NCI-H524 treated with DMSO at 0.1 percent for 48 hours (cell line): ENCODE measurements at regions not wholly inside any gene's neighbourhood (a gene's known extent, or its start where the extent isn't known, plus 50 kb on each side); places are given as distances from the start of the nearest gene placed in this dataset.
A peak's percentile ranks its signal among the peaks of the same experiment; 100 is the strongest.
"Not testable (repeated sequence)": the region's sequence is repeated elsewhere in the genome, so short reads cannot be mapped to it uniquely, and the experiment has no call there.

ENCODE experiments used
- DNase-seq: peaks from one replicate; lab custom pipeline; 2025; lab: John Stamatoyannopoulos, UW

DNA sequence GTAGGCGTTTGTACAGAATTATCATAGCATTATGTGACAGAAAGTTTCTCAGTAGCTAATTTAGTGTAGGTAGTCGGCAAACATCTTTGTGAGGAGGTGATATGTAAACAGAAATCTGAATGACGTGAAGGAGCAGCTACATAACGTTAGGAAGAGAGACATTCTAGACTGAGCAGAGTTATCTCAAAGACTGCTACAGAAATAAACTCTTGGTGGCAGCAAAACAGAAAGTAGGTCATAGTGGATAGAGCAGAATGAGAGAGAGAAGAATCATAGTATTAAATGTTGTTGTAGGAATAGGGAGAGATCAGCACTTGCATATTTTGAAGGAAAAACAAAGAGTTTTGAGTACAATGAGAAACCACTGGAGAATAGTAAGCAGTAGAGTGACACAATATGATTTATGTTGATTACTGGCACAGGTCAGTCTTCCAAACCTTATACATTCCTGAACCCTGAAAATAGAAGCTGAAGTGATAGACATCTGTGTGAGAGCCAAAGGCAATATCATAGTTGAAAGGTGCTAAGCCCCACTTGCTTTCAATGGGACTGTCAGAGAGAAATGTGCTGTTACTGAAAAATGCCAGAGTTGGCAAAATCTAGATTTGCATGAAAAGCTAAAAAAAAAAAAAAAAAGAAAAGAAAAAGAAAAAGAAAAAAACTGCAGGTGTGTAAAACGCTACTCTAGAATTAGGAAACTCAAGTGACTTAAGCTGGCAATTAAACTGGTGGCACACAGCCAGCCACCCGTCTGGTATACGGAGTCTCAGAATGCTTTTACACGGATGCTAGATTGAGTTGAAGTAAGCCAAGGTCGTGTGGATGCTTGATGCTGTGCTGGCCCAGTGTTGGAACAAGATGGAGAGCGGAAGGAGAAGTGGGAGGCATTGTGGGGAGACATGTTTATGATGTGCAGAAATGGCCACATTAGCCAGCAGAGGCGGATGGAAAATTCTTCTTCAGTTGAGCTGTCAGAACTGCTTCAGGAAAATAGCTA is 750.2 kb upstream of the HS3ST1 start:
- DNase-seq = peak; percentile 3

DNA sequence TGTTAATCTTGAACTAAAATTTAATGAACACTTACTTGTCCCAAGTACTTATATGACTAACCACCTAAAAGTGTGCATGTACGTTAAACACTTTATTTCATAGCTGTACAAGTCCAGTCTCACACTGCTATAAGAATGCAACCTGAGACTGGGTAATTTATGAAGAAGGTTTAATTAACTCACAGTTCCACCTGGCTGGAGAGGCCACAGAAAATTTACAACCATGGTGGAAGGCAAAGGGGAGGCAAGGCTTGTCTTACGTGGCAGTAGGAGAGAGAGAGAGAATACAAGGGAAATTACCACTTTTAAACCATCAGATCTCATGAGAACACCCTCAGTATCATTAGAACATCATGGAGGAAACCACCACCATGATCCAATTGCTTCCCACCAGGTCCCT is 748.7 kb upstream of the HS3ST1 start:
- no peak for DNase-seq

DNA sequence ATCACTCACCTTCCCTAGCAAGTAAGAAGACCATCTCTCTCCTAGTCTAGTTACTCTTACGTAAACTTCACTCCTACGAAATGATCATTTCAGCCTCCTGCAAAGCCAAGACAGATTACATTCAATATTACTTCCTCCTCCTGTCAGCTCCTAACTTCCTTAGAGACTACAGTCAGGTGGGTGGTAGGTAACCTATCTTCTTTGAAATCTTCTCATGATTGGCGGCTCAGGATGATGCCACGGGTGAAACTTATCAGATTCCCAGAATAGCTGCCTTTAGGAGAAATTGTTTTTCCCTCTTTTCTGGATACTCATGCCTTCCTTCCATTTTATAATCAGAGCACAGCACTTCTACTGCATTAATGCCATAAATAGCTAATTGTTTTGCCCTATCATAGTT is 744.8 kb upstream of the HS3ST1 start:
- no peak for DNase-seq

DNA sequence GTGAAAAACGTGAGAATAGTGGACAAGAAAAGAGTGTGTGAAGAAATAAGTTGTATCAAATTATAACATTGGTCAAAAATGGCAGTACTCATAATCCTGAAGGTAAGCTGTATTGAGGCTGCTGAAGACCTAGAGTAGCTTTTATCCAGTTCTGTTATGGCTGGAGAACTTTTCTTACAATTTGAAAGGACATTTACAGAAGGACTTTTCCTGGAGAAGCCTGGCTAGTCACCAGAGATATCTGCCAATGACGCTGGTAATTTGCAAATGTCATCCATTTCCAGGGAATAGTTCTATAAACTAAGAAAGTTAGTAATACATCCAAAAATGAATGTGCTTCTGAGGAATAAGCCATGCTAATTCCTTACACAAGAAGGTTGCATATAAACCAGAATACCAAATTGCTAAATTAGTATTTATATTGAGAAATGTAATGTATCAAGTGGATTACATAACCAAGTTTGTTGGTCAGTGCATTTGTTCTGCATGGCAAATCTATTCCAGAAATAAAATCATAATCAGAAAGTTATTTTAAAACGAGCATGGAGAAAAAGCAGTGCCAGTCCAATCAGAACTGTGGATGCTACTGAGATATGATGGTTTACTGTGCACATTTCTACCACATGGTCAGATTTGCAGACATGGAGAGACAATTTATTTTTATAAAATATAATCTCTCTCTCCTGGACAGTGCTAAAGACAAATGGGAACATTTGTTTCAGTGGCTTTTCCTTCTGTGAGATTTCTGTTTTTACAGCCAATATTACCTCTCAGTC is 743.7 kb upstream of the HS3ST1 start:
- no peak for DNase-seq

DNA sequence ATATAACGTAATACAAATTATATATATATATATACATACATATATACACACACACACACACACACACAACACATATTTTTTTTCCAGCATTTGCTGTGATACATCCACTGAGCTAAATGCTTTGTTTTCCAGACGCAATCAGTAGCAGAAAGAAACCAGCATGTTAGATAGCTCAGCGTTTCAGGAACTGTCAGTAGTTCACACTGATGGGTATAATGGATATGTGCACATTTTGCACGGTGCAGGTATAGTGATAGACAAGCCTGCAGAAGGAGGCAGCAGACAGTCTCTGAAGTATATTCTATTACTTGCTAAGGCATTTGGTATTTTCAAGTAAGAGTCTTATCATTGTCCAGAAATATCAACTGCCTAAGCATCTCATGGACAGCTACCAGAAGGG is 741.6 kb upstream of the HS3ST1 start:
- no peak for DNase-seq

DNA sequence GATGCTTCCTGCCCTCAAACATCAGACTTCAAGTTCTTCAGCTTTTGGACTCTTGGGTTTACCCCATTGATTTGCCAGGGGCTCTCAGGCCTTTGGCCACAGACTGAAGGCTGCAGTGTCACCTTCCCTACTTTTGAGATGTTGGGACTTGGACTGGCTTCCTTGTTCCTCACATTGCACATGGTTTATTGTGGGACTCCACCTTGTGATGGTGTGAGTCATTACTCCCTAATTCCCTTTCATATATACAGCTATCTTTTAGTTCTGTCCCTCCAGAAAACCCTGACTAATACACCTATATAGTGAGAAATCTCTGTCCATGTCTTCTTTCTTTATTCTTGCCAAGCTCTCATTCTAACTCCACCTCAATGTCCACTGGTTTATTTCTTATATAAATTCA is 736.9 kb upstream of the HS3ST1 start:
- no peak for DNase-seq

DNA sequence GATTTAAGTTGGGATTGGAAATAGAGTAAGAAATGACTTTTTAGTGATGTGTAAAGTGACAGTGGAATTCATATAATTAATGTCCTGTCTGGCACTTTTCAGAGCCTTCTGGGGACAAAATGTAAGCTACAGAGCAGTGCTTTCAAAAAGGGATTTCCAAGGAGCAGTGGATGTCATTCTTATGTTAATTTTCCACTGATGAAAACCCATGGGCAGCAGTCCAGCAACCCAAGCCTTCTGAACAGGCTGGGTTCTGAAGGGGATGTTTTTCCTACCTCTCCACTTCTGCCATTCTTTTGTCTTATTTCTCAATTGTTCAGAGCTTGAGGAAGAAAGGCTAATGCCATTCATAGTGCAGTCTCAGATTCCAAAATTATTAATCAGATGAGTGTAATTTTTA is 717.6 kb upstream of the HS3ST1 start:
- no peak for DNase-seq

DNA sequence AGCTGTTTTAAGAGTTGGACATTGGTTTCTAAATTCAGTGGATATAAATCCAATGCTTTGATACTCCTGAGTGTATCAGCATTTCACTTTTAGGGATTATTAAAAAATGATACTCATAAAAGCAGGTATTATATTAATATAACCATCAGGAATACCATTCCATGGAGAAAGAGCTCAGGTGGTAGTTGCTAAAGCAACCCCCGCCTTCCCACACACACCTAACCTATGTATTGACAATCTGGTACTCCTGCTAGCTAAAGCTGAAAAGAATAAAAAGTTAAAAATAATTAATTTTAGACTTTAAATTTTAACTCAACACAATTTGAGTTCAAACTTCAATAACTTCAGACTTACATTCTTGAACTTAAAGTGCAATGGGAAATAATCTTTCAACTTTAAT is 717.1 kb upstream of the HS3ST1 start:
- DNase-seq = no peak

DNA sequence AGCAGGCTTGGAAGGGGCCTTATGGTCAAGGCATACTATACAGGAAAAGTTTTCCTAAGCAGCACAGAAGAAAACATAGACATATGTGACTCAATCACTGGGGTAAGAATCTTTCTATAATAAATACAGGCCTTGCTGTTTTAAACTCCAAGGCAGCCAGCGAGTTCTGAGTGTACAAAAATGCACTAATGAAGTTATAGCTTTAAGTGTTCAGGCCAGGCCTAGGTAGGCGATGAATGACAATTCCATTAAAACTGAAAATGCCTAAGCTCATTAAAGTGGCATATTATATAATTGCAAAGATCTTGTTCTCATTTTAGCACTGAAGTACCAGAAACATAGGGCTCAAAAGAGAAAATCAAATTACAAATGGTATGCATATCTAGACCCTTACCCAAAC is 716.4 kb upstream of the HS3ST1 start:
- no peak for DNase-seq

DNA sequence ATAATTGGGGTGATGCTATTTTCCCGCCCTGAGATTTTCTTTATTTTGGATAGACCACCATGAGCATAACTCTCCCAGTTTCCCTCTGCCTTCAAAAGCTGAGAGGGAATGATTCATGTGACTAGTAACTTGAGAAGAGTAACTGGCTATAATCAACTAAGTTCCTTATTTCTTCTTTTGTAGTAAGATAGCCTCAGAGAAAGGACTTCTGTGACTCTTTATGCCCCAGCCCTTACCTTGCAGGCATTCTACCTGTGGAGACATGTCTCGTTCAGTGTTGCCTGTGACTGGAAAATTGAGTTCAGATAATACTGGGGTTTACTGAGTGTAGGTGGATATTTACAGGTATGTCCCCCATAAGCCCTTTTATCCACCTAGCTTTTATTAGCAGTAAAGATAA is 715.4 kb upstream of the HS3ST1 start:
- no peak for DNase-seq

DNA sequence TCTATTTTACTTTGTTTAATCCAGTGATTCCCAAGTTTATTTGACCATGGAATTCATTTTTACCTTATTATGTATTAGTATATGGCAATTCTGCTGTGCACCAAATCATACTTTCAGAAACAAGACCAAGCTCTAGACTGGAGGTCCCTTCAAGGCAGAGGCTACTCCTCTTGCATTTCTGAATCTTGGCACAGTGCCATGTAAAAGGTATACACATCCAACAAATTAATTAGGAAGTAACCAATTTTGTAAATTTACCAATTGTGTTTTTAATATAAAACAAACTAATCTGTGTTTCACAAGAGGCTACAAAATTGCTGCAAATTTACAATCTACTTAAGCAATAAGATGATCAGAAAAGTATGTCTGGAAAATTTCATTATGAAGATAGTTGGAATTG is 712.2 kb upstream of the HS3ST1 start:
- DNase-seq = no peak

DNA sequence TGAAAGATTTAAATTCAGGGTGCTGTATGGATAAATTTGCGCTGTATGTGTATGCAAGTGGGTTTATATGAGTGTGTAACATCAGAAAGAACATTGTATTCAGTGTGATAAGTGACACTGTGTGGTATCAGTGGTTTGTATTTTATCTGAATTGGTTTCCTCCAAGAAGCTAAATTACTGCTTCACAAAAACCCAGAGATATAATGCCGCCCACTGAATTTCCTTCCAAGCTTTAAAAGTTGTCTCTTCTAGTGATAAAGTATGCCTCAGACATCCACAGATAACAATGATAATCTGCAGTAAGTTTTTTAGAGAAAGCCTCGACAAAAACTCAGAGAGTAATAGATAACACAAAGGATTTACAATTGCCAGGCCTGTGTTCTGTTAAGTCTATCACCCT is 710.6 kb upstream of the HS3ST1 start:
- no peak for DNase-seq

DNA sequence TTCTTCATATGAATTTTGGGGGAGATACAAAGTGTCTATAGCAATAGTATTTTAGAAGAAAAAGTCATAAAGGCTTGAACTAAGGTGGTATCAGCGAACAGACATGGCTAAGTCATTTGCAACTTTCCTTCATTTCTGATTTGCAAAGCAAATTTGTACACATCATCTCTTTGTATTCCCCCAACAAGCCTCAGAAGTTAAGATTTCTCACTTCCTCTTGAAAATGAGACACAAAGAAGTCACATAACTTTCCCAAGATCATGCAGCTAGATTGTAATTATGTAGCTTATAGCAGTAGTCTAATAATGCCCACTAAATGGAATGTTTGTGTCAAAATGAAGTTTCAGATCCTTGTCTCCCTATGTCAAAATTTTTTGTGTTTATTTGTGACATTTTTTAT is 709.8 kb upstream of the HS3ST1 start:
- DNase-seq = no peak

DNA sequence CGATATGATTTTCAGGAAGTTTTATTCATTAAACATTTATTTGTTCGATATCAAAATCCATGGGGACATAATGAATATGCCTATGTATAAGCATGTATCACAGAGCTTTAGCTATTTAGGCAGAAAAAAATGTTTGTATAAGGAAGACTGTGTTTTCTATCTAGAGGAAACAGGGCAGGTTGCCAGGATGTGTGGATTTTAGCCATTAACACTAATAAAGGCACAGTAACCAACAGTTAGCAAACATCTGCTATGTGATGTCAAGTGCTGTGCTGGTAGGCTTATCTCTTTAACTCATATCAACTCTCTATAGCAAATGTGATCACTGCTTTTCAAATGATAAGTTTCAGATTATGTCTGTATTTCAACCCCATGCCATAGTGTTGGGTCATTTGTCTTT is 708.9 kb upstream of the HS3ST1 start:
- DNase-seq = peak; percentile 44

DNA sequence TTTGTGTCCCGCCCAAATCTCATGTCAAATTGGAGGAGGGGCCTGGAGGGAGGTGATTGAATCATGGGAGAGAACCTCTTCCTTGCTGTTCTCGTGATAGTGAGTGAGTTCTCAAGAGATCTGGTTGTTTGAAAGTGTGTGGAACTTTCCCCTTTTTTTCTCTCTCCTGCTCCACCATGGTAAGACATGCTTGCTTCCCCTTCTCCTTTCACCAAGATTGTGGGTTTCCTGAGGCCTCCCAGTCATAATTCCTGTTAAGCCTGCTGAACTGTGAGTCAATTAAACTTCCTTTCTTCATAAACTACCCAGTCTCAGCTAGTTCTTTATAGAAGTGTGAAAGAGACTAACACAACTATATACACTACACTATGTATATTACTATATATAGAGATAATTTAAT is 697.8 kb upstream of the HS3ST1 start:
- DNase-seq = no peak

DNA sequence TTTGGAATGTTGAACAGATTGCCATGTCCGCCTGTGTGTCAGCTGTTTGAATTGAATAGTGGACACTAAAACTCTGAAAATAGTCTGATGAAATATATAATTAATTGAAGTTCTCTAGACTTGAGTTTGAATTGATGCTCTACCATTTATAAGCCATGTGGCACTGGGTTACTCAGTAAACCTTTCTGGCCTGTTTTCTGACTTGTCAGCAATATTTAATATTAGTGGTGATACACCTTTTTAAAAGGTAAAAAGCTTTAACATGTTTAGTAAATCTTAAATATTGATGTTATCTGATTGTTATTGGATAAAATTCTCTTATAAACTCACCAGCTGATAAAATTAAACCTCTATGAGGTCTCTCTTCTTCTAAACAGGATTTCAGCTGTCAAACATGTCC is 695.4 kb upstream of the HS3ST1 start:
- no peak for DNase-seq

DNA sequence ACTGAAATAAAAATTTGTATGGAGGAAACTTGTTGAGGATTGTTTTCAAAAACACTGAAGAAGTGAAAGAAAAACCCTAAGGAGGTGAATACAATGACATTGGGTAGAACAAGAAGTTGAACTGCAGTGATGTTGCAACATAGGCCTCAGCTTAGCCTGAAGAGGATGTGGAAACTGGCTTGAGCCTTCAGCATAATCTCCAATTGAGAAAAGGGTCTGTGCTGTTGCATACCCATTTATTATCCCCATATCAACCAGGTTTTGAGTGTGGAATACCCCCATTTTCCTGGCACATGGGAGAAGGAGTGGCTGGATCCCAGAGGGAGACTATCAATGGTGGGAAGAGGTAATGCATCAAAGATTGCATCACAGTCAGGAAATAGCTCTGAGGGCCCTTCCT is 695.0 kb upstream of the HS3ST1 start:
- DNase-seq = no peak

DNA sequence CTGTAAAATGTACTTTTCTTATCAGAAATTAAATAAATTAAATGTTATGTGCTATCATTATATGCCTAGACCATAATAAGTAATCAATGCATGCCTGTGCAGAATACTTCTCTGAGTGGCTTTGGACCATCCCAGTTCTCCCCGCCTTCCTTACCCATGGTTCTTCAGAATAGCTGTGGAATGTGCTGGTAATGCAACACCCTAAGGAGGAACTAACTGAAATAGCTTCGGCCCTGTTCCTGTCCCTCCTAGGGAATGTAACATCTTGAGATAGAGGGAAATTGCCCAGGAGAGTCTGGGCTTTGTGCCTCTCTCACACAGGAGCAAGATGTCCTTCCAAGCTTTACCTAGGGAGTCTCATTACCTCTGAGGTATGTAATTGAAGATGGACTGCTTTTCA is 693.6 kb upstream of the HS3ST1 start:
- no peak for DNase-seq

DNA sequence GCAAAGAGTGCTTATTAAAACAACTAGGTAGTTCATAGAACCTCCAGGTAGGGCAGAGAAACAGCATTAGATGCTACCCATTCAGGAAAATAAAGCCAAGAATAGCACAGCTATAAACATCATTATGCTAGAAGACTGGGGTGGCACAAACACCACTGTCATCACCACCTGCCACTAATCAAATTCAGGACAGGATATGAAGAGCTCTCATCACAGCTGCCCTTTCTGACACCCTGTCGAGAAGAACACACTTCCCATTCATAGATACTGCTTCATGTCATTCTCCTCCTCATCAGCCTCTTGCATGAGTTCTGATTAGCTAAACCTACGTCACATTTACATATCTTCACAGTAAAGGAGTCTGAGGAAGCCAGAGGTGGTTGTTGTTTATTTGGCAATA is 692.3 kb upstream of the HS3ST1 start:
- DNase-seq = no peak

DNA sequence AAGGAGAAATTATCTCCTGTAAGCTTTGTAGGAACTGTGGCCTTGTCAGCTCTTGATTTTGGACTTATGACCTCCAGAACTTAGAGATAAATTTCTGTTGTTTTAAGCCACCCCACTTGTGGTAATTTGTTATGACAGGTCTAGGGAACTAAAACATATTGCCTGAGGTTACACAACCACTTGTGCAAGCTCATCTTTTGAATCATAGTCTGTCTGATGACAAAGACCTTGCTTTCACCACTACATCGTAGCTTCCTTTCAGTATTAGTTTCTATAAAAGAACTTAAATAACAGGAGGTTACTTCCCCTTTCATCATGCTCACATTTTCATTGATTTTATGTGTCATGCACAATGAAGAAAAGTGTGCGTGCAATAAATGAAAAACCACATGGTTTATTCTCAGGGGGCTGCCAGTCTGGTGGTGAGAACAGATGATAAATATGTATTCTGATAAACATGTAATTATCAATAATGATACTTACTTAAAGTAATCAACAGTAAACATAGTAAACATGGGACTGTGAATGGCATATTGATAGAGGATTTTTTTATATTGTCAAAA is 690.0 kb upstream of the HS3ST1 start:
- DNase-seq = no peak

DNA sequence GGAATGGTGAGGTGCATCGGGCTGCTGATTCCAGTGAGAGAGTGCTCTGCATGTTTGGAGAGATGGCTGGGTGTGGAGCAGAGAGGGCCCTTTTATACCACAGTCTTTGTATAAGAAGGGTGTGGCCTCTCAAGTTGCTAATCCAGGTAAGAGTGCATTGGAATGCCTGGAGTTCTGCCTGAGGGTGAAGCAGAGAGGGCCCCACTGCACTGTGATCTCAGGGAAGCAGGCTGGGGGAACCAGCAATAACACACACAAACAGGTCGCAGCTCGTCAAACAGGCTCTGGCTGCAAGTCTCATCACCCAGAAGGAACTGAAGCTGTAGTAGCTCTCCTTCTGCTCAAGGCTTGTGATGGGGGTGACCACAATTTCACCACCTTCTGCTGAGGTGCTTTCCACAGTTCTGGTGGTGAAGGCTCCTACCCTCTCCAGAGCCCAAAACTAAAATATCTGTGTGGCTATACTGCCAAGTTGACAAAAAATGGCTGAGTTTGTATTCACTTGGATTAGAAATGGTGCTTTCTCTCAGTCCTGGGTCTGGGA is 687.4 kb upstream of the HS3ST1 start:
- no peak for DNase-seq

DNA sequence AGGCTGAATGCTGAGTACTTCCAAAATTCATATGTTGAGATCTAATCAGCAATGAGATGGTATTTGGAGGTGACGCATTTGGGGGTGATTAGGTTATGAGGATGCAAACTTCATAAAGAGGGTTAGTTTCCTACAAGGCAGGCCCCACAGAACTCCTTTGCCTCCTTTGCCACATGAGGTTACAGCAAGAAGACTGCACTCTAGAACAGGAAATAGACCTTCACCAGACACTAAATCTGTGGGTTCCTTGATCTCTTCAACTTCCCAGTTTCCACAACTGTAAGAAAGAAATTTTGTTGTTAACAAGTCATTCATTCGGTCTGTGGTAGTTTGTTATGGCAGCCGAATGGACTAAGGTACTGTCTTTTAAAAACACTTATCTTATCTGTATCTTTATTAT is 681.9 kb upstream of the HS3ST1 start:
- DNase-seq = no peak

DNA sequence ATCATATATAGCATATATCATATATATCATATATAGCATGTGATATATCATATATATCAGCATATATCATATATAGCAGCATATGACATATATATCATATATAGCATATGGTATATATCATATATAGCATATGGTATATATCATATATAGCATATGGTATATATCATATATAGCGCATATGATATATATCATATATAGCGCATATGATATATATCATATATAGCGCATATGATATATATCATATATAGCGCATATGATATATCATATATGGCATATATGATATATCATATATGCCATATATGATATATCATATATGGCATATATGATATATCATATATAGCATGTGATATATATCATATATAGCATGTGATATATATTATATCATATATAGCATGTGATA is 680.4 kb upstream of the HS3ST1 start:
- not testable (repeated sequence) for DNase-seq
